GM12872 (cell line): ENCODE measurements at regions not wholly inside any gene's neighbourhood (a gene's known extent, or its start where the extent isn't known, plus 50 kb on each side); places are given as distances from the start of the nearest gene placed in this dataset.

ENCODE experiments used
- TF ChIP-seq, protein P1 (sequence below): IDR thresholded peaks from 3 replicates; pipeline ENCODE4 v1.5.1; 2011; ENCODE audit warnings: low read depth, mild to moderate bottlenecking, low read length, moderate library complexity; ENCODE audit not compliant: insufficient read depth

DNA sequence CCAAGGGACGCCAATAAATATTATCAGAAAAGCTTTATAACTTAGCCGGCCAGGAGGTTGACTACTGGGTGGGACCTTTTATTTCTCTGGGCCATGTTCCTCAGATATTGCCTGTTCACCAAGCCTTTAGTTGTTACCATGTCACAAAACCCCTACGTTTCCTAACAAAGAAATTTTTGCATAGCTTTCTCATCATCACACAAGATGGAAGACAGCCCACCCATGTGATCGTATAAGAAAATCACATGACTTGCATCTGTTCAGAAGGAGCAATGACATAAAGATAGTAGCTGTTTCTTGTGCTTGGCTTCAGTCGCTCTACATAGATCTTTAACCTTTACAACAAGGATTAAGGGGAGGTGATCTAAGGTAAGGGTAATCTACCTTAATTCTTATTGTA, 88.9 kb upstream of the NGF start:
- TF ChIP-seq, protein P1, sequence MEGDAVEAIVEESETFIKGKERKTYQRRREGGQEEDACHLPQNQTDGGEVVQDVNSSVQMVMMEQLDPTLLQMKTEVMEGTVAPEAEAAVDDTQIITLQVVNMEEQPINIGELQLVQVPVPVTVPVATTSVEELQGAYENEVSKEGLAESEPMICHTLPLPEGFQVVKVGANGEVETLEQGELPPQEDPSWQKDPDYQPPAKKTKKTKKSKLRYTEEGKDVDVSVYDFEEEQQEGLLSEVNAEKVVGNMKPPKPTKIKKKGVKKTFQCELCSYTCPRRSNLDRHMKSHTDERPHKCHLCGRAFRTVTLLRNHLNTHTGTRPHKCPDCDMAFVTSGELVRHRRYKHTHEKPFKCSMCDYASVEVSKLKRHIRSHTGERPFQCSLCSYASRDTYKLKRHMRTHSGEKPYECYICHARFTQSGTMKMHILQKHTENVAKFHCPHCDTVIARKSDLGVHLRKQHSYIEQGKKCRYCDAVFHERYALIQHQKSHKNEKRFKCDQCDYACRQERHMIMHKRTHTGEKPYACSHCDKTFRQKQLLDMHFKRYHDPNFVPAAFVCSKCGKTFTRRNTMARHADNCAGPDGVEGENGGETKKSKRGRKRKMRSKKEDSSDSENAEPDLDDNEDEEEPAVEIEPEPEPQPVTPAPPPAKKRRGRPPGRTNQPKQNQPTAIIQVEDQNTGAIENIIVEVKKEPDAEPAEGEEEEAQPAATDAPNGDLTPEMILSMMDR: no peak

DNA sequence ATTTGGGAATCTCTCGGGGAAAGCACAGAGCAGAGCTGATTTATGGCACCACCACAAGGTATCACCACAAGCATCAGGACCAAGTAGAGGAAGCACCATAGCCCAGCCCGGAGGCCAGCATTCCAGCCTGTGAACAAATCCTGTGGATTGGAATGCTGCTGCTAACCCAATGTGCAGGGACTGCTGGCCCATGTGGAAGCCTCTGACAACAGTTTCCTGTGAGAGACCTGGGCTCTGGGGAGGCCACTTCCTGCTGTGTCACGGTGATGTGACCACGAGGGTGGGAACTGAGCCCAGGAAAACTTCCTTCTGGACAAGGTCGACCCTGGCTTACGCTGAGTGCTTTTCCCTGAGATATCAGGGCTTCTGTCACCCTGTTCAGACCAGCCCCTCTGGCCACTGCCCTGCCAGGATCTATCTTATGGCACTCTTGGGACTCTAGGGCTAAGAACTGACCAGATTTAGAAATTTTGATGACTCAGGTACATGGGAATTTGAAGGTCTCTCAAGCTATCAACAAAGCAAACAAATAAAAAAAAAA, 88.3 kb upstream of the NGF start:
- TF ChIP-seq, protein P1: no peak

DNA sequence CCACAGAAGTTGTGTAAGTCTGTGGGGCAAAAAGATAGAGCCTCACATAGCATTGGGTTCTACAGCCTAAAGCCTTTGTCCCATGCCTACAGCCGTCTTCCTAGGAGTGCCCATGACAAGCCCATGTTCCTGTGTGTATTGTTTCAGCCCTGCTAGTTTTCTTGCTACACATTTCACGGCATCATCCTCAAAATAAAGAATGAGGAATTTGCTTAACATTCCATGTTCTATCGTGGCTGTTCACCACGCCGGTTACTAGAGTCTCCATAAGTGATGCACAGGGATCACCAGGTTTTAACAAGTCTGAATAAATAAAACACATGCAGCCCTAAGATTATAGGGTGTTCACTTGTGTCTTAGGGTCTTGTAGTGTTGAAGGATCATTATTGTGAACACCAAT, 87.4 kb upstream of the NGF start:
- TF ChIP-seq, protein P1: no peak

DNA sequence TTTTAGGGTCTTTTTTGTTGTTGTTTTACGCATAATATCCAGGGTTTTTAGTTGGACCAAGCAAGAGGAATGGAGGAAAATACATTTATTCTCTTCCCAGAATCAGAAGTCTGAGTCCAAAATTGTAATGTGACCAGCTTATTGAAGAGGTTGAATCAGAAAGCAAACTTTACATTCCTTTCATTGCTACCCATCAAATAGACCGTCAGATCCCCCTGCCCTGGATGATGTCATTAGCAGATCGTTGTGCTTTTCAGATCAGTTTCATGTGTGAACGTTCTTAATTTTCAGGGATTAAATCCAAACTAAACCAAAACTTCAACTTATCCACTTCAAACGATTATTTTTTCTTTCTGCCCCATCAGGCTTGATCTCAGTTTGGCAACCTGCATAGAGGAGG, 85.7 kb upstream of the NGF start:
- TF ChIP-seq, protein P1: no peak

DNA sequence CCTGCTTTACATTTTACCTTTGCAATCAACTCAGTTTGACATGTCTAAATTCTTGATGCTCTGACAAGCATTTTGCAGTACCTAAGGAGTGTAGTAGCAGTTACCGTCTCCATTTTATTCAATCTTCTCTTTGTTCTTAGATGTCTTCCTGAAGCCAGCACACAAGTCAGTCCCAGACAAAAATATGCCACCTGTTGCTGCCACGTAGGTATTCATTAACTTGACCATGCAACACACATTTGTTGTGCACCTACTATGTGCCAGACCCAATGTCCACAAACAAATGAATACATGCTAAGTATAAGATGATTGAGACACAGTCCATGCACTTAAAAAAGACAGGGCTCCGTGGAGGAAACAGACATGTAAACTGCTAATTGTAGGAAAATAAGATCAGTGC, 81.5 kb upstream of the NGF start:
- TF ChIP-seq, protein P1: no peak

DNA sequence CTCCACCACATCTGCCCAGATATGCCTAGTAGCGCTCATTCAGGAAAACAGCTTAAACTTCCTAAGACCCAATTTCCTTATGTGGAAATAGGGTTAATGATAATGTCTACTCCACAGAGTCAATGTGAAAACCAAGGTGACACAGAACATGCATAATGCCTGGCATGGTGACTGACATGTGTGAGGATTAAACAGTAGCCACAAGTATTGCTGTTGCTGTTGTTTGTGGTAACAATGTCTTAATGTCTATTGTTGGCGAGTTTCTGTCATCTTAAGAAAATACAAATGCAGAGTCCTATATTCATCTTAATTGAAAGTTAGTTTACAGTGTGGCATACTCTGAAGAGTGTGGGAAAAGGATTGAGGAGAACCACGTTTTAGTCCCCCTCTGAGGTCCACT, 75.6 kb upstream of the NGF start:
- TF ChIP-seq, protein P1: no peak

DNA sequence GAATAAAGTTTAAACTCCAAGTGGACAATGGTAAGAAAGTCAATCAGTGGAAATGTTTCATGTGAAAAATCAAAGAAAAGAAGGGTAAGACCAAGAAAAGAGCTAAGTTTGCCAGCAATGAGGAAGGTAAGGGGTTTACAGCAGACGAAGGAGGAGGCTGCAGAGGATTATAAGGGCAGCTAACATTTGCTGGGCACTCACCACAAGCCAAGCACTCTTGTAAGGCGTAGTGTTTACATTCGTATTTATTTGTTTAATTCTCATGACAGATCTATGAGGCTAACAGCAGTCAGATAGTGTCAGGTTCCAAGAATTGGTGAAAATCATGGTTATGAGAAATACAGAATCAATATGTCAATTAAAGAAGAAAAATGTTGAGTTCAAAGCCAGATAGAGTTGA, 75.2 kb upstream of the NGF start:
- TF ChIP-seq, protein P1: no peak
